Tibial nerve (tissue), 4 donors: ENCODE measurements at regions not wholly inside any gene's neighbourhood (a gene's known extent, or its start where the extent isn't known, plus 50 kb on each side); places are given as distances from the start of the nearest gene placed in this dataset.

Source experiments
- DNase-seq, 2 donors: peaks; one replicate each; pipeline ENCODE4 v3.0.0-alpha.2; 2019; ENCODE audit warnings: low spot score in 2 of 2
- H3K27ac ChIP-seq, 4 donors: fragments of 200-600 bp; sonication (generic) in 3 of 4; one replicate each; pipeline ENCODE4 v1.5.1; 2017 to 2019; ENCODE audit warnings: mild to moderate bottlenecking in 1 of 4
- H3K27me3 ChIP-seq, 2 donors: fragments of 200-600 bp; sonication (generic) in 1 of 2; one replicate each; pipeline versions ENCODE4 v1.5.1 to v1.6.0; 2017 to 2019
- H3K36me3 ChIP-seq, 3 donors: fragments of 200-600 bp; sonication (generic); one replicate each; pipeline ENCODE4 v1.5.1; 2018 to 2019
- H3K4me1 ChIP-seq, 4 donors: fragments of 200-600 bp; sonication (generic) in 3 of 4; one replicate each; pipeline ENCODE4 v1.5.1; 2017 to 2019
- H3K4me3 ChIP-seq, 4 donors: fragments of 200-600 bp; sonication (generic) in 3 of 4; one replicate each; pipeline ENCODE4 v1.5.1; 2017 to 2019; ENCODE audit warnings: mild to moderate bottlenecking in 1 of 4, moderate library complexity in 1 of 4
- H3K9me3 ChIP-seq, 4 donors: fragments of 200-600 bp; sonication (generic) in 3 of 4; one replicate each; pipeline ENCODE4 v1.5.1; 2017 to 2019
- EP300 ChIP-seq, 2 donors: sonication (generic); formaldehyde crosslinking; IDR thresholded peaks; one replicate each; pipeline ENCODE4 v1.6.1; 2017; ENCODE audit warnings: antibody characterized with exemption in 2 of 2, mild to moderate bottlenecking in 1 of 2
- POLR2A ChIP-seq, 2 donors: fragments of 450-650 bp; IDR thresholded peaks; one replicate each; pipeline ENCODE4 v1.6.1; 2017; ENCODE audit warnings: antibody characterized with exemption in 2 of 2, mild to moderate bottlenecking in 2 of 2, moderate library complexity in 2 of 2
- WGBS, 2 donors: methylation state at CpG; one replicate each; pipeline ENCODE4 v1.1.5; 2018; 5-methylcytosine and 5-hydroxymethylcytosine counted together
- TF ChIP-seq, protein P1 (sequence below), 5 experiments: fragments of 200-600 bp in 3 of 5; fragments of 450-650 bp in 2 of 5; sonication (generic) in 3 of 5; IDR thresholded peaks; one replicate each; pipeline ENCODE4 v1.5.1; 2016 to 2019; ENCODE audit warnings: antibody characterized with exemption in 5 of 5, mild to moderate bottlenecking in 3 of 5, moderate library complexity in 2 of 5

DNA sequence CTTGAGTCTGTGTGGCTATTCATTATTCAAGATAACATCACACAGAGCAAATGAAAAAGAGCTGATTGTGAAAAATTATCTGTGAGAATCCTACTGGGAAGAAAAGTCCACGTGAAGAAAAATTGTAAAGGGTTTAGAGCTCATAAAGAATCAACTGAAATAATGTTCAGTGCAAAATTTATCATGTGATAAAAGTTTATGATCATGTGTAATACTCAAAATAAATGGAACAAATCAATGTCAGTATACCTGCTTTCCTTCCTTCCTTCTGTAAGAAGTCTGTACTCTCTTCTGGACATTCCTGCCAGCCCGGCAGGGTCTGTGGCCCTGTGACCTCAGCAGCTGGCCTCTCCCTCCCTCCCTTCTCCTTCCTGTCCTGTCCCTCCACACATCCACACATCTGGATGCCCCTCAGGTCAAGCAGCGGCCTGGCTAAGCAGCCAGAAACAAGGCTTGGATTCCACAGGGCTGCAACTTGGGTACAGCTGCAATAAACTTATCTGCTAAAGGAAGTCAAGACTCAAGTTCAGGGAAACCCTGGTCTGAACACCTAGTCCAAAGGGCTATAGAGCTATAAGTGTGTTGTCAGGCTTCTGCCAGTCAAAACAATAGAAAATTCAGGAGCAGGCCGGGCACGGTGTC is 172.1 kb downstream of the MREG start:
- peak overlapping the region in 1 of 4 donors; percentile 20 for H3K27ac ChIP-seq
- H3K9me3 ChIP-seq: no peaks in the 10 kb centered on the region
- peak; percentile 20 to 35 for DNase-seq
- no peaks in the 10 kb centered on the region for H3K4me1 ChIP-seq
- 42 to 52% methylated on average over 5 of the region's 5 CpGs for WGBS, 2 donors
- TF ChIP-seq POLR2A (IDR thresholded peaks at IDR 0.05) (no peak), EP300 (IDR thresholded peaks at IDR 0.05) (no peak)
- TF ChIP-seq, protein P1, sequence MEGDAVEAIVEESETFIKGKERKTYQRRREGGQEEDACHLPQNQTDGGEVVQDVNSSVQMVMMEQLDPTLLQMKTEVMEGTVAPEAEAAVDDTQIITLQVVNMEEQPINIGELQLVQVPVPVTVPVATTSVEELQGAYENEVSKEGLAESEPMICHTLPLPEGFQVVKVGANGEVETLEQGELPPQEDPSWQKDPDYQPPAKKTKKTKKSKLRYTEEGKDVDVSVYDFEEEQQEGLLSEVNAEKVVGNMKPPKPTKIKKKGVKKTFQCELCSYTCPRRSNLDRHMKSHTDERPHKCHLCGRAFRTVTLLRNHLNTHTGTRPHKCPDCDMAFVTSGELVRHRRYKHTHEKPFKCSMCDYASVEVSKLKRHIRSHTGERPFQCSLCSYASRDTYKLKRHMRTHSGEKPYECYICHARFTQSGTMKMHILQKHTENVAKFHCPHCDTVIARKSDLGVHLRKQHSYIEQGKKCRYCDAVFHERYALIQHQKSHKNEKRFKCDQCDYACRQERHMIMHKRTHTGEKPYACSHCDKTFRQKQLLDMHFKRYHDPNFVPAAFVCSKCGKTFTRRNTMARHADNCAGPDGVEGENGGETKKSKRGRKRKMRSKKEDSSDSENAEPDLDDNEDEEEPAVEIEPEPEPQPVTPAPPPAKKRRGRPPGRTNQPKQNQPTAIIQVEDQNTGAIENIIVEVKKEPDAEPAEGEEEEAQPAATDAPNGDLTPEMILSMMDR (IDR thresholded peaks at IDR 0.05): no peak
- no peaks in the 10 kb centered on the region for H3K27me3 ChIP-seq
- H3K4me3 ChIP-seq: no peak overlapping the region
- H3K36me3 ChIP-seq: no peaks in the 10 kb centered on the region

- DNase-seq: no peak
- Histone ChIP-seq H3K4me1 (no peaks in the 10 kb centered on the region), H3K9me3 (no peaks in the 10 kb centered on the region), H3K36me3 (no peaks in the 10 kb centered on the region), H3K27me3 (no peaks in the 10 kb centered on the region), H3K27ac (no peak overlapping the region), H3K4me3 (no peak overlapping the region)
- WGBS, 2 donors: 85 to 88% methylated on average over 4 of the region's 4 CpGs
- TF ChIP-seq POLR2A (IDR thresholded peaks at IDR 0.05) (no peak), EP300 (IDR thresholded peaks at IDR 0.05) (no peak)
- TF ChIP-seq, protein P1 (IDR thresholded peaks at IDR 0.05): no peak
These were observed 173.5 kb downstream of the MREG start for GRCh38 chr2:215839816-215840215.

DNA sequence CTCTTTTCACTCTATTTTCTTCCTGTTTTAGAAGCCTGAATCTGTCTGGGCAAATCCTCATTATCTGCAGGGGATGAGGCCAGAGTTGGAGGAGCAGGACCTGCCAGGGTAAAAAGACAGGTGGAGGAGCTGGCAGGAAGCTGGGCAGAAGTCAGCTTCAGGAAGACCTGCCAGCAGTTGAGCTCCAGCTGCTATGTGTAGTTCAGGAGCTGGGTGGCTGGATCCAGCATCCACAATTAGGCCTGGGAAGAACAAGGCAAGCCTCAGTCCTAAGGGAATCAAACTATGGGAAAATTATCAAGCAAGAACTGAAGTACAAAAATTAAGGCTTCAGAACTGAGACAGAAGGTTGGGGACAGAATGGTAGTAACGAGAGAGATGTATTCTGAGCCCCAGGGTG is 174.0 kb downstream of the MREG start:
- 59 to 72% methylated on average over 1 of the region's 1 CpG for WGBS, 2 donors
- no peak overlapping the region for H3K4me3 ChIP-seq
- no peaks in the 10 kb centered on the region for H3K9me3 ChIP-seq
- no peak for DNase-seq
- H3K27ac ChIP-seq: no peak overlapping the region
- H3K36me3 ChIP-seq: no peaks in the 10 kb centered on the region
- H3K4me1 ChIP-seq: no peaks in the 10 kb centered on the region
- no peaks in the 10 kb centered on the region for H3K27me3 ChIP-seq
- TF ChIP-seq, protein P1 (IDR thresholded peaks at IDR 0.05): no peak
- no peak for TF ChIP-seq EP300 (IDR thresholded peaks at IDR 0.05)
- no peak for TF ChIP-seq POLR2A (IDR thresholded peaks at IDR 0.05)

DNA sequence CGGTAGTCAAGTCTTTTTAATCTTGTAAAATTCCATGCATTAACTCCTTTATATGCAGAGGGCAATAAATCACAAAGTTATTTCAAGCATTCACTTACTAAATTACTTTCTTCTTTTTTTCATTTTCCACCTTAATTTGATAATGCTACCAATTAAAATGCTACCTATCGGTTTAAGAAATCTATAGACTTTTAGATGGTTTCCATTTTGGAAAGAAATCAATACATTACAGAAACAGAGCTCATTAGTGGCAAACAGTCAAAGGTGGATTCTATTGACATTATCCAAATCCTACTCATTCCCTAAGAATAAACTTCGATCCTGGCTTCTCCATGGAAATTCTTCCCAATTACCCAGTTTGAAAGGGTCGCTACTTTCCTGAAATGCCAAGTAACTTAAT is 176.5 kb downstream of the MREG start:
- TF ChIP-seq, protein P1 (IDR thresholded peaks at IDR 0.05): no peak
- no peak for TF ChIP-seq EP300 (IDR thresholded peaks at IDR 0.05)
- no peak for TF ChIP-seq POLR2A (IDR thresholded peaks at IDR 0.05)
- 88 to 90% methylated on average over 4 of the region's 4 CpGs for WGBS, 2 donors

GRCh38 chr2:215835657-215836056 is 177.7 kb downstream of the MREG start:
- no peak overlapping the region for H3K4me3 ChIP-seq
- H3K27me3 ChIP-seq: no peaks in the 10 kb centered on the region
- TF ChIP-seq EP300 (IDR thresholded peaks at IDR 0.05) (no peak), POLR2A (IDR thresholded peaks at IDR 0.05) (no peak)
- TF ChIP-seq, protein P1 (IDR thresholded peaks at IDR 0.05): no peak
- no peak overlapping the region for H3K27ac ChIP-seq
- WGBS, 2 donors: 36 to 45% methylated on average over 1 of the region's 1 CpG
- no peak for DNase-seq
- peaks cover 0 to 29% (median 3%) of the 10 kb centered on the region in 4 donors for H3K4me1 ChIP-seq
- H3K9me3 ChIP-seq: no peaks in the 10 kb centered on the region
- no peaks in the 10 kb centered on the region for H3K36me3 ChIP-seq

More for the DNA sequence above, 176.5 kb downstream of the MREG start:
- Histone ChIP-seq H3K36me3 (no peaks in the 10 kb centered on the region), H3K4me1 (peaks cover 0 to 19% (median 3%) of the 10 kb centered on the region in 4 donors), H3K27ac (no peak overlapping the region), H3K27me3 (no peaks in the 10 kb centered on the region), H3K9me3 (no peaks in the 10 kb centered on the region), H3K4me3 (no peak overlapping the region)
- DNase-seq: no peak
